GM23338 (cell line): ENCODE measurements at regions not wholly inside any gene's neighbourhood (a gene's known extent, or its start where the extent isn't known, plus 50 kb on each side); places are given as distances from the start of the nearest gene placed in this dataset.

ENCODE experiments used
- ATAC-seq: fragments of 200-7000 bp; cut with Tn5 transposase; 3 replicates; pipeline ENCODE4 v1.9.1; 2020
- DNase-seq: peaks from one replicate; pipeline ENCODE4 v3.0.0-alpha.2; 2015; ENCODE audit warnings: low spot score
- H2AFZ ChIP-seq: fragments of 200-600 bp; sonication (generic); 2 replicates; pipeline ENCODE4 v1.8.0; 2016; ENCODE audit warnings: antibody characterized with exemption, mild to moderate bottlenecking, moderate library complexity
- H3F3A ChIP-seq: fragments of 200-600 bp; sonication (generic); replicated peaks from 2 replicates; pipeline ENCODE4 v1.8.0; 2017; ENCODE audit warnings: antibody characterized with exemption, mixed run types, low read depth
- H3K27ac ChIP-seq: fragments of 200-600 bp; sonication (generic); 2 replicates; pipeline ENCODE4 v1.6.1; 2016; ENCODE audit warnings: low read depth
- H3K27me3 ChIP-seq: fragments of 200-600 bp; sonication (generic); 2 replicates; pipeline ENCODE4 v1.8.0; 2016; ENCODE audit warnings: mild to moderate bottlenecking, mixed run types, moderate library complexity; ENCODE audit not compliant: insufficient read depth
- H3K36me3 ChIP-seq: fragments of 200-600 bp; sonication (generic); 2 replicates; pipeline ENCODE4 v1.8.0; 2016; ENCODE audit warnings: mild to moderate bottlenecking; ENCODE audit not compliant: insufficient read depth
- H3K4me1 ChIP-seq: fragments of 200-600 bp; sonication (generic); 2 replicates; pipeline ENCODE4 v1.8.0; 2016; ENCODE audit warnings: mild to moderate bottlenecking, moderate library complexity; ENCODE audit not compliant: insufficient read depth
- H3K4me2 ChIP-seq: fragments of 200-600 bp; sonication (generic); 2 replicates; pipeline ENCODE4 v1.7.1; 2017; ENCODE audit warnings: mixed run types
- H3K4me3 ChIP-seq: fragments of 200-600 bp; sonication (generic); 2 replicates; pipeline ENCODE4 v1.6.1; 2016; ENCODE audit warnings: mixed run types
- H3K79me2 ChIP-seq: fragments of 200-600 bp; sonication (generic); replicated peaks from 2 replicates; pipeline ENCODE4 v1.8.0; 2017; ENCODE audit warnings: mild to moderate bottlenecking; ENCODE audit not compliant: insufficient read depth
- H3K9me2 ChIP-seq: fragments of 200-600 bp; sonication (generic); 2 replicates; pipeline ENCODE4 v1.8.0; 2017; ENCODE audit not compliant: insufficient read depth
- H4K20me1 ChIP-seq: fragments of 200-600 bp; sonication (generic); replicated peaks from 2 replicates; pipeline ENCODE4 v1.8.0; 2017; ENCODE audit warnings: mild to moderate bottlenecking; ENCODE audit not compliant: insufficient read depth
- H3K27ac Mint-ChIP-seq: 2 replicates; pipeline ENCODE4 v1.8.0; 2020; ENCODE audit warnings: inconsistent platforms, mild to moderate bottlenecking, moderate library complexity, mixed read lengths
- H3K27me3 Mint-ChIP-seq: 3 replicates; pipeline ENCODE4 v1.8.0; 2022; ENCODE audit warnings: low read depth, mild to moderate bottlenecking, moderate library complexity, mixed read lengths, inconsistent platforms; ENCODE audit not compliant: insufficient read depth, poor library complexity
- H3K36me3 Mint-ChIP-seq: 3 replicates; pipeline ENCODE4 v1.8.0; 2021; ENCODE audit warnings: low read depth, mild to moderate bottlenecking, inconsistent platforms, moderate library complexity, mixed read lengths
- H3K4me1 Mint-ChIP-seq: 3 replicates; pipeline ENCODE4 v1.8.0; 2020; ENCODE audit warnings: mild to moderate bottlenecking, inconsistent platforms, mixed read lengths
- H3K4me3 Mint-ChIP-seq: 3 replicates; pipeline ENCODE4 v1.8.0; 2021; ENCODE audit warnings: moderate library complexity, mild to moderate bottlenecking, inconsistent platforms, mixed read lengths
- H3K9me3 Mint-ChIP-seq: 3 replicates; pipeline ENCODE4 v1.8.0; 2020; ENCODE audit warnings: moderate library complexity, mild to moderate bottlenecking, inconsistent platforms, mixed read lengths
- CREB1 ChIP-seq: fragments of 250-450 bp; sonication (Bioruptor Pico); IDR thresholded peaks from 2 replicates; pipeline ENCODE4 v1.5.0; 2020; ENCODE audit warnings: low read depth, mild to moderate bottlenecking, moderate library complexity
- CTCF ChIP-seq, 2 experiments: fragments of 200-600 bp in 1 of 2; sonication (generic) in 1 of 2; conservative IDR thresholded peaks; 2 replicates each; pipeline versions ENCODE4 v1.5.1 to v1.6.1; 2016 to 2017; ENCODE audit warnings: antibody characterized with exemption in 2 of 2, low read depth in 2 of 2, mild to moderate bottlenecking in 2 of 2, moderate library complexity in 1 of 2
- ETS1 ChIP-seq: IDR thresholded peaks from 2 replicates; pipeline ENCODE4 v1.6.1; 2016; ENCODE audit warnings: antibody characterized with exemption
- EZH2 ChIP-seq: fragments of 200-600 bp; sonication (generic); IDR thresholded peaks from one replicate; pipeline ENCODE4 v1.8.0; 2017; ENCODE audit warnings: antibody characterized with exemption, mild to moderate bottlenecking, low read depth; ENCODE audit not compliant: unreplicated experiment
- JUNB ChIP-seq: IDR thresholded peaks from one replicate; pipeline ENCODE4 v1.6.1; 2016; ENCODE audit warnings: antibody characterized with exemption; ENCODE audit not compliant: unreplicated experiment
- NANOG ChIP-seq: IDR thresholded peaks from 2 replicates; pipeline ENCODE4 v1.6.1; 2016; ENCODE audit warnings: antibody characterized with exemption, borderline replicate concordance
- POLR2AphosphoS5 ChIP-seq: IDR thresholded peaks from 2 replicates; pipeline ENCODE4 v1.6.1; 2016; ENCODE audit warnings: antibody characterized with exemption, low read depth
- ZNF114 ChIP-seq: fragments of 250-450 bp; sonication (Bioruptor Pico); IDR thresholded peaks from 2 replicates; pipeline ENCODE4 v1.5.0; 2020; ENCODE audit warnings: mild to moderate bottlenecking, moderate library complexity
- ZNF331 ChIP-seq: fragments of 250-450 bp; sonication (Bioruptor Pico); IDR thresholded peaks from 2 replicates; pipeline ENCODE4 v1.5.0; 2020; ENCODE audit warnings: low read depth, mild to moderate bottlenecking, moderate library complexity
- ZNF462 ChIP-seq: fragments of 250-450 bp; sonication (Bioruptor Pico); IDR thresholded peaks from 2 replicates; pipeline ENCODE4 v1.5.0; 2020; ENCODE audit warnings: mild to moderate bottlenecking, moderate library complexity

- no peaks in the 10 kb centered on the region for H3K36me3 Mint-ChIP-seq
- H3K9me3 Mint-ChIP-seq: no peaks in the 10 kb centered on the region
- no peaks in the 10 kb centered on the region for H4K20me1 ChIP-seq
- no peak overlapping the region for H3K4me3 ChIP-seq
- ATAC-seq: no peak
- H3K4me1 Mint-ChIP-seq: peaks cover 2% of the 10 kb centered on the region; the same call in 2 of the 3 replicates
- H3K36me3 ChIP-seq: no peaks in the 10 kb centered on the region
- no peak overlapping the region for H3K4me2 ChIP-seq
- H3K27ac ChIP-seq: no peak overlapping the region
- H3K4me1 ChIP-seq: no peaks in the 10 kb centered on the region; the same call in 1 of the 2 replicates
- no peaks in the 10 kb centered on the region for H3K79me2 ChIP-seq
- H3K27me3 Mint-ChIP-seq: peaks cover 1% of the 10 kb centered on the region
- TF ChIP-seq EZH2: no peak
- TF ChIP-seq JUNB: no peak
- TF ChIP-seq CTCF (conservative IDR thresholded peaks at IDR 0.05; ENCODE audit: low read depth in 2 of 2): no peak
- no peak for TF ChIP-seq ETS1
- no peak for TF ChIP-seq ZNF114 (CRISPR knock-in tag)
- no peak for TF ChIP-seq CREB1 (CRISPR knock-in tag)
- TF ChIP-seq NANOG: no peak
- no peak for TF ChIP-seq ZNF331 (CRISPR knock-in tag)
- TF ChIP-seq POLR2AphosphoS5: no peak
- no peak for TF ChIP-seq ZNF462 (CRISPR knock-in tag)
- no peak overlapping the region for H3K27ac Mint-ChIP-seq
- no peak overlapping the region for H3K4me3 Mint-ChIP-seq
- DNase-seq: no peak
- no peak overlapping the region for H2AFZ ChIP-seq
- no peaks in the 10 kb centered on the region for H3K27me3 ChIP-seq
- H3F3A ChIP-seq: no peaks in the 10 kb centered on the region
- no peaks in the 10 kb centered on the region; the same call in 1 of the 2 replicates for H3K9me2 ChIP-seq
These were observed 243.4 kb upstream of the PLET1 start for GRCh38 chr11:112504056-112504455.
